ENCODE measurements at regions not wholly inside any gene's neighbourhood (a gene's known extent, or its start where the extent isn't known, plus 50 kb on each side); places are given as distances from the start of the nearest gene placed in this dataset.

GRCh38 chr5:154557548-154557947 is 79.5 kb upstream of the HAND1 start:
- H3K27ac ChIP-seq, result no peak overlapping the region
- TF ChIP-seq POLR2A (IDR thresholded peaks at IDR 0.05) (no peak), POLR2AphosphoS5 (IDR thresholded peaks at IDR 0.05) (no peak), CTCF (IDR thresholded peaks at IDR 0.05 in 8 of 11, conservative IDR thresholded peaks at IDR 0.05 in 3 of 11) (no peak)
- no peaks in the 10 kb centered on the region for H3K4me1 ChIP-seq
- 90 to 98% (median 95%) methylated on average over 1 of the region's 1 CpG for WGBS, 5 donors
- no peak overlapping the region for H3K4me3 ChIP-seq
- DNase-seq, result no peak
- H3K9me3 ChIP-seq, result peaks cover 0 to 28% (median 24%) of the 10 kb centered on the region in 8 donors
- peaks cover 0 to 5% (median 0%) of the 10 kb centered on the region in 7 donors for H3K27me3 ChIP-seq (replicated peaks in 1 of 7)
- intact Hi-C loops (cut with DNase I; ENCODE audit: low total_unique reads), result no loop called here
- no peaks in the 10 kb centered on the region for H3K36me3 ChIP-seq

- 48 to 73% (median 57%) methylated on average over 1 of the region's 1 CpG for whole genome bisulfite sequencing, 5 donors
- no peak for TF ChIP-seq POLR2A (IDR thresholded peaks at IDR 0.05)
- no peak for TF ChIP-seq POLR2AphosphoS5 (IDR thresholded peaks at IDR 0.05)
- TF ChIP-seq CTCF (IDR thresholded peaks at IDR 0.05 in 8 of 11, conservative IDR thresholded peaks at IDR 0.05 in 3 of 11), result no peak
- H3K27ac ChIP-seq, result no peak overlapping the region
- intact Hi-C loops (cut with DNase I; ENCODE audit: low total_unique reads), result no loop called here
- no peaks in the 10 kb centered on the region for H3K36me3 ChIP-seq
- no peak for DNase-seq
- H3K4me3 ChIP-seq, result no peak overlapping the region
- peaks cover 0 to 39% (median 0%) of the 10 kb centered on the region in 7 donors for H3K27me3 ChIP-seq (replicated peaks in 1 of 7)
- no peaks in the 10 kb centered on the region for H3K4me1 ChIP-seq
- H3K9me3 ChIP-seq, result peaks cover 0 to 12% (median 5%) of the 10 kb centered on the region in 8 donors
Measured at GRCh38 chr5:154547551-154547950, 69.5 kb upstream of the HAND1 start.

GRCh38 chr5:154546719-154547118 is 68.7 kb upstream of the HAND1 start:
- peaks cover 0 to 4% (median 0%) of the 10 kb centered on the region in 8 donors for H3K9me3 ChIP-seq
- 86 to 92% (median 91%) methylated on average over 5 of the region's 5 CpGs for WGBS, 5 donors
- H3K36me3 ChIP-seq, result no peaks in the 10 kb centered on the region
- intact Hi-C loops (cut with DNase I; ENCODE audit: low total_unique reads), result no loop called here
- no peak overlapping the region for H3K27ac ChIP-seq
- no peak overlapping the region for H3K4me3 ChIP-seq
- DNase-seq, result no peak
- H3K4me1 ChIP-seq, result no peaks in the 10 kb centered on the region
- peaks cover 0 to 46% (median 2%) of the 10 kb centered on the region in 7 donors for H3K27me3 ChIP-seq (replicated peaks in 1 of 7)
- no peak for TF ChIP-seq POLR2AphosphoS5 (IDR thresholded peaks at IDR 0.05)
- TF ChIP-seq POLR2A (IDR thresholded peaks at IDR 0.05), result no peak
- TF ChIP-seq CTCF (IDR thresholded peaks at IDR 0.05 in 8 of 11, conservative IDR thresholded peaks at IDR 0.05 in 3 of 11), result no peak

GRCh38 chr5:154544646-154545045 is 66.6 kb upstream of the HAND1 start:
- no peak for DNase-seq
- intact Hi-C loops (cut with DNase I; ENCODE audit: low total_unique reads), result no loop called here
- H3K4me3 ChIP-seq, result no peak overlapping the region
- peaks cover 0 to 53% (median 3%) of the 10 kb centered on the region in 7 donors for H3K27me3 ChIP-seq (replicated peaks in 1 of 7)
- no peaks in the 10 kb centered on the region for H3K4me1 ChIP-seq
- H3K36me3 ChIP-seq, result no peaks in the 10 kb centered on the region
- H3K27ac ChIP-seq, result no peak overlapping the region
- WGBS, 5 donors, result 63 to 82% (median 75%) methylated on average over 3 of the region's 3 CpGs
- TF ChIP-seq CTCF (IDR thresholded peaks at IDR 0.05 in 8 of 11, conservative IDR thresholded peaks at IDR 0.05 in 3 of 11), result no peak
- no peak for TF ChIP-seq POLR2AphosphoS5 (IDR thresholded peaks at IDR 0.05)
- no peak for TF ChIP-seq POLR2A (IDR thresholded peaks at IDR 0.05)
- H3K9me3 ChIP-seq, result no peaks in the 10 kb centered on the region

Data from spleen (tissue), 11 donors.